ENCODE measurements at regions not wholly inside any gene's neighbourhood (a gene's known extent, or its start where the extent isn't known, plus 50 kb on each side); places are given as distances from the start of the nearest gene placed in this dataset.

DNA sequence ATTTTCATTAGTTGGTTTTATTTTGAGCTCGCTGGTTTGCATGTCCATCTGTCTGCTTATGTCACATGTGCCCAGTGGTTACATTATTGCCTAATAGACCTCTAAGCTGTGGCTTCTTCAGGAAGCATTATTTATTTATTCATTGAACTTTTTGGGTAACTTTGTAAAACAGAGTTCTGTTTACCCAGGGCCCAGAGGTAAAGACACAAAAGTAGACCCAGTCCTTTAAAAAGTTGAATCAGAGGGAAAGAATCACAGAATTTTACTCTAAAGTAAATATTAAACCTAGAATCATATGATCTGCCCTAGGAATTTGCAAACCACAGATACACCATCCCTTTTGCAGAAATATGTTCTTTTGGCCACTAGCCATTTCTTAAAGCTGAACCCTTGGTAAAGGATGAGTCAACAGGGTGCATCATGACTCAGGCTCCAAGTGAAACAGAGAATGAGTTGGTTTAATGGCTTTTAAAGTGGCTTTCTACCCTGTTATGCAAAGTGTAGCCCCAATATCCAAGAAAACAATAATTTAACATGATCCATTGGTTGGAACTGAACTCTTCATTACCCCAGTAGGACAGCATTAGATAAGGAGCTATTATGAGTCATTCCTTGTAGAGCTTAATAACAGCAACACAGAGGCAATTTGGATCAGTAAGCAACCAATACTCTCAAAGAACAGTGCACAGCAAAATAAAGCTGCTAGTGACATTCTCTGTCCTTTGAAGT, 236.3 kb downstream of the KCNJ2 start:
- TF ChIP-seq, protein P1, sequence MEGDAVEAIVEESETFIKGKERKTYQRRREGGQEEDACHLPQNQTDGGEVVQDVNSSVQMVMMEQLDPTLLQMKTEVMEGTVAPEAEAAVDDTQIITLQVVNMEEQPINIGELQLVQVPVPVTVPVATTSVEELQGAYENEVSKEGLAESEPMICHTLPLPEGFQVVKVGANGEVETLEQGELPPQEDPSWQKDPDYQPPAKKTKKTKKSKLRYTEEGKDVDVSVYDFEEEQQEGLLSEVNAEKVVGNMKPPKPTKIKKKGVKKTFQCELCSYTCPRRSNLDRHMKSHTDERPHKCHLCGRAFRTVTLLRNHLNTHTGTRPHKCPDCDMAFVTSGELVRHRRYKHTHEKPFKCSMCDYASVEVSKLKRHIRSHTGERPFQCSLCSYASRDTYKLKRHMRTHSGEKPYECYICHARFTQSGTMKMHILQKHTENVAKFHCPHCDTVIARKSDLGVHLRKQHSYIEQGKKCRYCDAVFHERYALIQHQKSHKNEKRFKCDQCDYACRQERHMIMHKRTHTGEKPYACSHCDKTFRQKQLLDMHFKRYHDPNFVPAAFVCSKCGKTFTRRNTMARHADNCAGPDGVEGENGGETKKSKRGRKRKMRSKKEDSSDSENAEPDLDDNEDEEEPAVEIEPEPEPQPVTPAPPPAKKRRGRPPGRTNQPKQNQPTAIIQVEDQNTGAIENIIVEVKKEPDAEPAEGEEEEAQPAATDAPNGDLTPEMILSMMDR (IDR thresholded peaks at IDR 0.05): no peak
- H3K27ac ChIP-seq: peak overlapping the region; percentile 49
- no peak overlapping the region for H3K4me3 ChIP-seq (ENCODE audit: low read depth in 1 of 2, low read length in 1 of 2)

DNA sequence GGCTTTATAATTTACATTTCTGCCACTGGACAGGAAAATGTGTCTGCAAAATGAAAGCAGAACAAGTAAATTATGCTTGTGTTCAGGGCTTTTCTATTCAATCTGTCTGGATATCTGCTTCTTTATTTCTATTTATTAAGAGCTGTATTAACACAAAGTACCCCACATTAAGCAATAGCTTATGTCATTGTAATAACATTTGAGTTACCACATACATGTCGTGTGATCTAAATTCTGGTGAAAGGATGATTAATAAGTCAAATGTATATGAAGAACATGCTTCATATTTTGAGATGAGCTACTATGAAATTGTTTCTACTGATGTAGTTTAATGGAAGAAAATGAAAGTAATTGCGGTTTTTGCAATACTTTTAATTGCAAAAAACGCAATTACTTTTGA, 238.2 kb downstream of the KCNJ2 start:
- TF ChIP-seq, protein P1 (IDR thresholded peaks at IDR 0.05): no peak
- H3K27me3 ChIP-seq: no peaks in the 10 kb centered on the region
- H3K36me3 ChIP-seq: no peaks in the 10 kb centered on the region
- peaks cover 9 to 12% of the 10 kb centered on the region in 2 experiments for H3K4me1 ChIP-seq (ENCODE audit: control insufficient read depth in 1 of 2, insufficient read depth in 1 of 2, low read depth in 1 of 2, low read length in 1 of 2)
- no peak overlapping the region for H3K27ac ChIP-seq
- no peaks in the 10 kb centered on the region for H3K9me3 ChIP-seq
- H3K4me3 ChIP-seq (ENCODE audit: low read depth in 1 of 2, low read length in 1 of 2): no peak overlapping the region

More for the DNA sequence above, 236.3 kb downstream of the KCNJ2 start:
- Histone ChIP-seq H3K27me3 (no peaks in the 10 kb centered on the region), H3K36me3 (no peaks in the 10 kb centered on the region), H3K9me3 (no peaks in the 10 kb centered on the region), H3K4me1 (ENCODE audit: control insufficient read depth in 1 of 2, insufficient read depth in 1 of 2, low read depth in 1 of 2, low read length in 1 of 2) (peaks cover 9 to 12% of the 10 kb centered on the region in 2 experiments)

DNA sequence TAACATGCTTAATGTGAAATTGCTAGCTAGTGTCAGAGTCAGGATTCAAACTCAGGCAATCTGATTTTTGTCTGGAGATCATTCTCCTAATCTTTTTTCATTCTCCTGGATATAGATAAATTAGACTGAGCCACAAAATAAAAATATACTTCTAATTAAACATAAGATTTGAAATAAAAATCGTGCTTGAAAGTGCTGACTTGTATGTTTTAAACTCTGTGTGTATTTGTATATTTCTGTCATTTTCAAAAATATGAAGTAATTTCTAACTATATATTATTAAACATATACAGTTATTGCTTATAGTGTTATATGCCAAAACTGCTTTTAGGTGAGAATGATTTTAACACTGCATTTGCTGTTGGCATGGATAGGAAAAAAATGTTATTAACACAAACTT, 239.4 kb downstream of the KCNJ2 start:
- Histone ChIP-seq H3K9me3 (no peaks in the 10 kb centered on the region), H3K27me3 (no peaks in the 10 kb centered on the region), H3K36me3 (no peaks in the 10 kb centered on the region), H3K4me3 (ENCODE audit: low read depth in 1 of 2, low read length in 1 of 2) (no peak overlapping the region), H3K4me1 (ENCODE audit: control insufficient read depth in 1 of 2, insufficient read depth in 1 of 2, low read depth in 1 of 2, low read length in 1 of 2) (peaks cover 9 to 12% of the 10 kb centered on the region in 2 experiments), H3K27ac (no peak overlapping the region)
- TF ChIP-seq, protein P1 (IDR thresholded peaks at IDR 0.05): no peak

DNA sequence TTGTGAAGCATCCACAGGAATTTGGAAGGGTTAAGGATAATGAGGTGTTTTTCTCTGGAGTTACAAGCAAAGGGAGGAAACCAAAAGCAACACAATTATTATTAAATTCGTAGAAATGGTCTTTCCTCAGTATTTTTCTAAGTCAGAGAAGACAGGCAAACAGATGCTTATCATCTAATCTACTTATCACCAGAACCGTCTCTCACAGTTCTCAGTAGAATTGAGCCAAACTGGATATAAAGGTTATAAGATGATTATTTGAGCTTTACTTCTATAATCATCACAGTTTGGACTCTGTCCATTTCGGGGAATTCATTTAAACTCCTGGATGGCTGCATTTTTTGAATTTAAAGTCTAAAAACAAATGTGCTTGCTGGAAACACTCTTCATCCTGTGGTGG, 245.0 kb downstream of the KCNJ2 start:
- TF ChIP-seq, protein P1 (IDR thresholded peaks at IDR 0.05): no peak
- no peak overlapping the region for H3K27ac ChIP-seq
- no peaks in the 10 kb centered on the region for H3K4me1 ChIP-seq (ENCODE audit: control insufficient read depth in 1 of 2, insufficient read depth in 1 of 2, low read depth in 1 of 2, low read length in 1 of 2)
- H3K36me3 ChIP-seq: no peaks in the 10 kb centered on the region
- no peak overlapping the region for H3K4me3 ChIP-seq (ENCODE audit: low read depth in 1 of 2, low read length in 1 of 2)
- H3K27me3 ChIP-seq: no peaks in the 10 kb centered on the region
- no peaks in the 10 kb centered on the region for H3K9me3 ChIP-seq

DNA sequence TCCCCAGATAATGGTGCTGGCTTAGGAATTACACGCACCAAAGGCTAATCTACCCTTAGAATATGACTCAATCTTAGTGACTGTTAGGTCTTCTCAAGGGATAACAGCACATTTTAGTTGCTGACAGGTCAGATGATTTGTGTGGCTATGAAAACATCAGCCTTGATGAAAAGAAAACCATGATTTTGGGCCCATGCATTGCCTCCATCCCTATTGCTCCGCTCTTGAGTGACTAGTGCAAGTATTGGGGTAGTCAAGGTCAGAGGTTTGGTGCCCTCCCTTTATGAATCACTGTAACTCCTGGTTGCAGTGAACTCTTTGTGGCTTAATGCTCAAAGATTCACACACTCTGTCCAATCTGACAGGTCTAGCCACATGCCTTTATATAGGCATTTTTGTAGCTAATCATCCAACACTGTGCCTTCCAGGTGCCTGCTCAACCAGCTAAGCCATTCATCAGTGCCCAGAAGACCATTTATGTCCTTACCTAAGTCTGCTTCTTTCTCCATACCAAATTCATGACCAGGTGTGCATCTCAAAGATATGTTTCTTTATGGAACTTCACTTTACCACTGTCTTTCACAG, 251.6 kb downstream of the KCNJ2 start:
- no peaks in the 10 kb centered on the region for H3K9me3 ChIP-seq
- no peaks in the 10 kb centered on the region for H3K27me3 ChIP-seq
- H3K4me3 ChIP-seq (ENCODE audit: low read depth in 1 of 2, low read length in 1 of 2): no peak overlapping the region
- no peaks in the 10 kb centered on the region for H3K4me1 ChIP-seq (ENCODE audit: control insufficient read depth in 1 of 2, insufficient read depth in 1 of 2, low read depth in 1 of 2, low read length in 1 of 2)
- no peak overlapping the region for H3K27ac ChIP-seq
- no peaks in the 10 kb centered on the region for H3K36me3 ChIP-seq
- TF ChIP-seq, protein P1 (IDR thresholded peaks at IDR 0.05): no peak
